Vagina (tissue), 2 donors: ENCODE measurements at regions not wholly inside any gene's neighbourhood (a gene's known extent, or its start where the extent isn't known, plus 50 kb on each side); places are given as distances from the start of the nearest gene placed in this dataset.

ENCODE experiments used
- CTCF ChIP-seq, 3 experiments: fragments of 450-650 bp in 2 of 3; fragments of 200-600 bp in 1 of 3; sonication (generic) in 1 of 3; IDR thresholded peaks; one replicate each; pipeline ENCODE4 v1.5.1; 2017 to 2019; ENCODE audit warnings: antibody characterized with exemption in 3 of 3, mild to moderate bottlenecking in 2 of 3, moderate library complexity in 2 of 3
- POLR2A ChIP-seq, 2 donors: fragments of 450-650 bp; IDR thresholded peaks; one replicate each; pipeline ENCODE4 v1.6.1; 2017; ENCODE audit warnings: antibody characterized with exemption in 2 of 2, mild to moderate bottlenecking in 2 of 2, moderate library complexity in 2 of 2
- POLR2AphosphoS5 ChIP-seq, 2 donors: sonication (generic); formaldehyde crosslinking; IDR thresholded peaks; one replicate each; pipeline ENCODE4 v1.9.0; 2017; ENCODE audit warnings: antibody characterized with exemption in 2 of 2, mild to moderate bottlenecking in 2 of 2, low read depth in 1 of 2; ENCODE audit not compliant: insufficient read depth in 1 of 2

DNA sequence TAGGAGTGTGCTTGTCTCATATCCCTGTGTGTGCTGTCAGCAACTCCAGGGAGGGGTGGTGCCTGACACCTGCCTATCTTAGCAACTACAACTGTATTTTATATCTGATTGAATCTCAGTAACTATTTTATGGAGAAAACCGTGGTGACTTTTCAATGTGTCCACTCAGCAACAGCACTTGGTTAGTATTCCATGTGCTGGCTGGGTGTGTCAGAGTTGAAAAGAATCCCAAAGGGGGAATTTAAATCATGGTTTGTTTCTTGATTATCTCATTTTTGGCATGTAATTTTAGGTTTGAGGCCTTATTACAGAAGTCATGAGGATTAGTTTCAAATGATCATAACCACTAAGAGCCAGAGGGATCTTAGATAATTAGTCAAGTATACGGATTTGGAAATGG lies 425.7 kb upstream of the FZD8 start:
- TF ChIP-seq CTCF (IDR thresholded peaks at IDR 0.05), result no peak
- TF ChIP-seq POLR2A (IDR thresholded peaks at IDR 0.05), result no peak
- TF ChIP-seq POLR2AphosphoS5 (IDR thresholded peaks at IDR 0.05; ENCODE audit: insufficient read depth in 1 of 2, low read depth in 1 of 2), result no peak
